Subcutaneous abdominal adipose tissue (tissue), 5 donors: ENCODE measurements at regions not wholly inside any gene's neighbourhood (a gene's known extent, or its start where the extent isn't known, plus 50 kb on each side); places are given as distances from the start of the nearest gene placed in this dataset.

Source experiments
- H3K27ac ChIP-seq: one replicate; pipeline ENCODE4 v1.7.0; 2013; ENCODE audit warnings: low read depth, mild to moderate bottlenecking, inconsistent platforms, low read length, moderate library complexity
- H3K27me3 ChIP-seq, 5 donors: one replicate each; pipeline ENCODE4 v1.7.0; 2013; ENCODE audit warnings: low read length in 5 of 5, inconsistent platforms in 1 of 5; ENCODE audit not compliant: control insufficient read depth in 5 of 5, insufficient read depth in 4 of 5
- H3K36me3 ChIP-seq, 5 donors: one replicate each; pipeline ENCODE4 v1.7.0; 2013; ENCODE audit warnings: low read length in 5 of 5; ENCODE audit not compliant: control insufficient read depth in 5 of 5, insufficient read depth in 5 of 5
- H3K4me1 ChIP-seq, 5 donors: one replicate each; pipeline ENCODE4 v1.7.0; 2013; ENCODE audit warnings: low read length in 5 of 5, mild to moderate bottlenecking in 3 of 5, moderate library complexity in 1 of 5; ENCODE audit not compliant: control insufficient read depth in 5 of 5, insufficient read depth in 5 of 5
- H3K4me3 ChIP-seq, 5 donors: one replicate each; pipeline ENCODE4 v1.7.0; 2013; ENCODE audit warnings: low read length in 5 of 5, low read depth in 1 of 5
- H3K9ac ChIP-seq, 5 donors: one replicate each; pipeline ENCODE4 v1.7.0; 2013; ENCODE audit warnings: low read length in 5 of 5, mild to moderate bottlenecking in 4 of 5, moderate library complexity in 3 of 5
- H3K9me3 ChIP-seq, 5 donors: one replicate each; pipeline ENCODE4 v1.7.0; 2013; ENCODE audit warnings: low read length in 5 of 5; ENCODE audit not compliant: control insufficient read depth in 5 of 5
- donor health status: healthy.
- donor health status: healthy.
- donor health status: healthy.
- donor health status: healthy.
- donor health status: healthy.

GRCh38 chr2:41222593-41222992, 770.7 kb upstream of the SLC8A1 start:
- no peak overlapping the region for H3K27ac ChIP-seq
- H3K27me3 ChIP-seq, result no peaks in the 10 kb centered on the region
- H3K36me3 ChIP-seq, result no peaks in the 10 kb centered on the region
- H3K4me1 ChIP-seq, result no peaks in the 10 kb centered on the region
- H3K9me3 ChIP-seq, result no peaks in the 10 kb centered on the region
- no peak overlapping the region for H3K9ac ChIP-seq
- H3K4me3 ChIP-seq, result no peak overlapping the region

GRCh38 chr2:41234093-41234492, 782.2 kb upstream of the SLC8A1 start:
- no peaks in the 10 kb centered on the region for H3K27me3 ChIP-seq
- peaks cover 0 to 16% (median 11%) of the 10 kb centered on the region in 5 donors for H3K9me3 ChIP-seq
- H3K9ac ChIP-seq, result no peak overlapping the region
- H3K36me3 ChIP-seq, result no peaks in the 10 kb centered on the region
- no peak overlapping the region for H3K27ac ChIP-seq
- H3K4me1 ChIP-seq, result no peaks in the 10 kb centered on the region
- H3K4me3 ChIP-seq, result no peak overlapping the region

GRCh38 chr2:41241325-41242000, 789.6 kb upstream of the SLC8A1 start:
- no peaks in the 10 kb centered on the region for H3K27me3 ChIP-seq
- H3K4me3 ChIP-seq, result no peak overlapping the region
- no peaks in the 10 kb centered on the region for H3K36me3 ChIP-seq
- no peaks in the 10 kb centered on the region for H3K4me1 ChIP-seq
- H3K9me3 ChIP-seq, result peaks cover 0 to 5% (median 3%) of the 10 kb centered on the region in 5 donors
- H3K9ac ChIP-seq, result no peak overlapping the region
- H3K27ac ChIP-seq, result no peak overlapping the region

GRCh38 chr2:41242001-41242331, 790.1 kb upstream of the SLC8A1 start:
- H3K36me3 ChIP-seq, result no peaks in the 10 kb centered on the region
- no peak overlapping the region for H3K9ac ChIP-seq
- H3K4me1 ChIP-seq, result no peaks in the 10 kb centered on the region
- no peak overlapping the region for H3K27ac ChIP-seq
- no peak overlapping the region for H3K4me3 ChIP-seq
- H3K9me3 ChIP-seq, result peaks cover 0 to 3% (median 0%) of the 10 kb centered on the region in 5 donors
- no peaks in the 10 kb centered on the region for H3K27me3 ChIP-seq

GRCh38 chr2:41267929-41268659, 779.7 kb upstream of the PKDCC start:
- Histone ChIP-seq H3K9me3 (no peaks in the 10 kb centered on the region), H3K27me3 (no peaks in the 10 kb centered on the region), H3K36me3 (no peaks in the 10 kb centered on the region), H3K27ac (no peak overlapping the region), H3K4me3 (no peak overlapping the region), H3K4me1 (no peaks in the 10 kb centered on the region), H3K9ac (no peak overlapping the region)

- Histone ChIP-seq H3K36me3 (no peaks in the 10 kb centered on the region), H3K4me3 (no peak overlapping the region), H3K4me1 (no peaks in the 10 kb centered on the region), H3K9ac (no peak overlapping the region), H3K27ac (no peak overlapping the region), H3K9me3 (peaks cover 0 to 3% (median 0%) of the 10 kb centered on the region in 5 donors), H3K27me3 (no peaks in the 10 kb centered on the region)
Observed at GRCh38 chr2:41283079-41283775, 764.6 kb upstream of the PKDCC start.

- Histone ChIP-seq H3K4me1 (no peaks in the 10 kb centered on the region), H3K4me3 (no peak overlapping the region), H3K9ac (no peak overlapping the region), H3K27me3 (no peaks in the 10 kb centered on the region), H3K9me3 (peaks cover 0 to 7% (median 0%) of the 10 kb centered on the region in 5 donors), H3K36me3 (no peaks in the 10 kb centered on the region), H3K27ac (no peak overlapping the region)
Observed at GRCh38 chr2:41293491-41293890, 754.3 kb upstream of the PKDCC start.

- Histone ChIP-seq H3K4me3 (no peak overlapping the region), H3K36me3 (no peaks in the 10 kb centered on the region), H3K27me3 (no peaks in the 10 kb centered on the region), H3K9ac (no peak overlapping the region), H3K27ac (no peak overlapping the region), H3K9me3 (no peaks in the 10 kb centered on the region), H3K4me1 (no peaks in the 10 kb centered on the region)
Observed at GRCh38 chr2:41294331-41294730, 753.5 kb upstream of the PKDCC start.

GRCh38 chr2:41313082-41313481, 734.7 kb upstream of the PKDCC start:
- no peak overlapping the region for H3K9ac ChIP-seq

GRCh38 chr2:41314511-41315070, 733.2 kb upstream of the PKDCC start:
- no peak overlapping the region for H3K27ac ChIP-seq
- no peak overlapping the region for H3K9ac ChIP-seq
- H3K4me3 ChIP-seq, result no peak overlapping the region
- no peaks in the 10 kb centered on the region for H3K36me3 ChIP-seq
- peaks cover 0 to 3% (median 0%) of the 10 kb centered on the region in 5 donors for H3K4me1 ChIP-seq
- H3K9me3 ChIP-seq, result no peaks in the 10 kb centered on the region
- no peaks in the 10 kb centered on the region for H3K27me3 ChIP-seq

More at GRCh38 chr2:41313082-41313481, 734.7 kb upstream of the PKDCC start:
- H3K4me1 ChIP-seq, result no peaks in the 10 kb centered on the region
- H3K36me3 ChIP-seq, result no peaks in the 10 kb centered on the region
- H3K27me3 ChIP-seq, result no peaks in the 10 kb centered on the region
- H3K9me3 ChIP-seq, result no peaks in the 10 kb centered on the region
- H3K4me3 ChIP-seq, result no peak overlapping the region
- H3K27ac ChIP-seq, result no peak overlapping the region
